HG02642 (cell line): ENCODE measurements at regions not wholly inside any gene's neighbourhood (a gene's known extent, or its start where the extent isn't known, plus 50 kb on each side); places are given as distances from the start of the nearest gene placed in this dataset.

Experiments used
- ATAC-seq: cut with Tn5 transposase; IDR thresholded peaks from one replicate; pipeline ENCODE4 v1.9.1; 2021; ENCODE audit warnings: mild to moderate bottlenecking; ENCODE audit not compliant: unreplicated experiment, poor library complexity

DNA sequence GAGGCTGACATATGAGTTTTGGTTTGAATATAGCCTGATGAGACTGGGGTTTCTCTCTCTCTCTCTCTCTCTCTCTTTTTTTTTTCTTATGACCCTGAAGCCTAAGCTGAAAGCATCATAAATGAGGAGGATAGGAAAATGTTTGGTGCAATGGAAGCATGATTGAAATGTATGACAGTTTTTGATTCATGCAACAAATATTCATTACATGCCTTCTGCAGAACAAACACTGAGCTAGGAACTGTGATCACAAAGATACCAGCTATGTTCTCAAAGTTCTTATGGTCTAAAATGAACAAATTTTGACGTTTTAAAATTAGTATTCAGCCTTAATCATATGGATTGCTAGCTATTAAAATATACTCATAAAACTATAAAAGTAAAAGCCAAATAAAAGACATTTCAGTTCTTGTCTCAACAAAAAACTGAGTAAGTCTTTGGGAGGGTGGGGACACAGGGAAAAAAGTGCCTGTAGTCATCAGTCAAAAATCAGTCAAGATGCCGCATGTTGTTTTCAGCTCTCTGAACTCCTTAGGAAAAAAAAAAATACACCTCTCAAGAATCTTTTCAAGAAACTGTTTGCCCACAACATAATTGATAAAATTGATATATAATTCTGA is 57.2 kb downstream of the NKX6-1 start:
- ATAC-seq = no peak

DNA sequence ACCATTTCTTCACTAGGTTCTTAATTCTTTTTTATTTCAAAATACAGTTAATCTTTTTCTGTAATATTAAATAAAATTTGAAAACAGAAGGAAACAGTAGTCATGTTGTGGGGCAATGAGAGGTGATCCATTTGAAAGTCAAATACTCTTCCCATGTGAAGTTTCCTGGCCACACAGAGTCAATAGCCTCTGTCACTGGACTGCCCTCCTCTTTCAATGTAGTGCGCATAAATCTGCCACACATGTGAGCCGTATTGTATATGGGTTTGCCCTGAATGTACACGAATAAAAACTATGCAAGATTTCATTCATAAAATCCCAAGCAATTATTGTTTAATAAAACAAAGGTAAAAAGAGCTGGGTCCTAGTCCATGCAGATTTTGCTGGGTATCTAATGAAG is 59.1 kb downstream of the NKX6-1 start:
- ATAC-seq = no peak

- ATAC-seq = no peak
Measured at GRCh38 chr4:84436812-84437211, 62.3 kb downstream of the NKX6-1 start.

GRCh38 chr4:84434344-84434743 is 64.7 kb downstream of the NKX6-1 start:
- no peak for ATAC-seq

DNA sequence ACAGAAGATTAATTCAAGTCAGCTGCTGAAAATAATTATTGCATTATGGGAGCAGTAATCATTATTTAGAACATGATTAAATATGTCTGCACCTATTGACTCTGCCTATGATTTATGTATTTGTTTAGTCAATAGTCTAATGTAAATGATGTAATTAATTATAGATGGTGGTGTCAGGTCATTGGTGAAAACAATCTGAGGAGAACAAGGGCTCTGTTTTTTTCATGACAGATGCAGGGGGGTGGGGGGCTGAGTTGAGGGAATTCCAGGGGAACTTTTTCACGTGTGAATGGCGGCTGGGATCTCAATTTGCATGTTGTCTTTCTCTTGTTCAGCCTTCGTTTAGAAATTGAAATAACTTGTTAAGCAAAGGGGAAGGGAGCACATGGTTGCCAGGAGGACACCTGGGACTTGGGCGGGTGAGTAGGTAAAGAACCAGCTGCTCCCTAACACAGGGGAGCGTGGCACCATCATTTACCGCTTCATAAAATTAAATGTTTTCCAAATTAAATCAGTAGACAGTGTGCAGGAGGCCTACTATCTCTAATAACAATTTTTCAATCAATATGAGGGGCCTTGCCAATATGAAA is 65.4 kb downstream of the NKX6-1 start:
- ATAC-seq = no peak

GRCh38 chr4:84432713-84433112 is 66.4 kb downstream of the NKX6-1 start:
- no peak for ATAC-seq

DNA sequence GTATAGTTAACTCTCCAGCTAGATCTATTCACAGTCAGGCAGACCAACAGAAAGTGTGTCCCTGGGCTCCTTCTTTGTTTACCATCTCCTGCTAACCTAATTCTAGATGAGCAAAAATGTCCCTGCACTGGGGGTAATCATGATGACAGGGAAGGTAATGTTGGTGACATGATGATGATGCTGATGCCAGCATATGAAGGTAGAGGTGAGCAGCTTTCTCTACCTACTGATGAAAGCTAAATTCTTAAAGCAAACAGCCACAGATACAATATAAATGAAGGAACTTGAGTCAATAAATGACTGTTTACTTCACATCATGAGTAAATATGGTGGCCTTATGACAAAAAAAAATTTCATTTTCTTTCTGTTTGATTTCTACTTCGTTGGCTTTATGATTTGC is 78.5 kb downstream of the NKX6-1 start:
- ATAC-seq = no peak

- no peak for ATAC-seq
Measured at GRCh38 chr4:84419201-84419600, 79.9 kb downstream of the NKX6-1 start.

DNA sequence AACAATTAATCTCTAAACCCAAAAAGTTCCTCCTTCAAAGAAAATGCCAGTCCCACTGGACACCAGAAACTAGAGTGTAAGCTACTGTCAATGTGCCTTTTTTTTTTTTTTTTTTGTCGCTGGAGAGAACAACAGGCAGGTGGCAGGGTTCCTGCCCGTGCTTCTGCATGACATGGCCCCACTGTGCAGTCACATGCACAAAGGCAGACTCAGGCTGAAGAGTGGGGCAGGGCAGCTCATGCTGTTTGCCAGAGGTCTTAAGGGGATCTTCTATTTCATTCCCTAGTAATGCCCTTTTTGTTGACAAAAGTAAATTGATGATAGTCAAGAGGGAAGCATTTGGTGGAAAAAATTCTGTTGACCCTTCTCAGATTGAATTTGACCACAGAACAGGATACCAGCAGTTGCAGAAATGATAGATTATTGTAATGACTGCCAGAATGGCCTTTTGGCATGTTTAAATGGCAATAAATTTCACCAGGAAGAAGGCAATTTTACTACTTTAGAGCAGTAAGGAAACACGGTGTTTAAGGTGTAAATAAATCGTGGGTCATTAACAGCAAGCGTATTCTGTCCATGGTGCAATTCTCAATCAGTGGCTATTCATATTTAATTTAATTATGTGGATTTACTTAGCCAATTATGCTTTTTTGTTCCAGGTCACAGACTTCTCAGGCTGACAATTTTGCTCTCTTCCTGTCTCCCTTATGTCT is 80.9 kb downstream of the NKX6-1 start:
- ATAC-seq = no peak

DNA sequence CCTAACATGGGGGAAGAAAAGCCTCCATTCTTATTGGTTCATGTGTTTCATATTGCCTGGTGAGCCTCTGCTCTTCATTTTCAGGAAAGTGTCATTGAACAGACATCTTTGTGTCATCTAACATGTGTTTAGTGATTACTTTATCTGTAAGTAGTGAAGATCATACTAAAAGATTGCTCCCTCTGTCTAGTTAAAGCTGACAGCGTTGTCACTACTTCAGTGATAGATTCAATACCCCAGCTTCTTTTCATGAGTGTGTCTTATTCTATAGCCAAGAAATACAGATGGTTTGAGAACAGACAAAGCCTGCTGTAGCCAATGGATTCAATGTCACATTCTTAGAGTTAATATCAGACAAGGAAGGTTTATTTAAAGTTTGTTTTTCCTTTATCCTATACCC is 85.1 kb downstream of the NKX6-1 start:
- ATAC-seq = no peak

GRCh38 chr4:84413480-84413879 is 85.6 kb downstream of the NKX6-1 start:
- ATAC-seq = no peak

DNA sequence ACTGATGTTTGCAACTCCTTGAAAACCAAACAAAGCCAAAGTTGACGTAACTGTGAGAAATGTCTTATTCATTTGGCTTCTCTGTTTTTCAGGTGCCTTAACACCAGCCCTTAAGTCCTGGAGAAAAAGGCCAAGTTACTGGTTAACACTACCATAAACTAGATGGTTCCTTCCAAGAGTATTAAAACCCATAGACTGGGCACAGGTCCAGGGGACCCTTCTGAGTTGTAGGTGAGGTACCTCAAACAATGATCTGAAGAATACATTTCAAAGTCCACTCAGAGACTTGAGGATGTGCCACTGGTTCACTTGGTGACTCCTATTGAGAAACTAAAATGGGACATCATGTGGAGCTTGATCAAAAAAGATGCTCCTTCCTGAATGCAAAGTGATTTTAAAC is 87.0 kb downstream of the NKX6-1 start:
- ATAC-seq = no peak

DNA sequence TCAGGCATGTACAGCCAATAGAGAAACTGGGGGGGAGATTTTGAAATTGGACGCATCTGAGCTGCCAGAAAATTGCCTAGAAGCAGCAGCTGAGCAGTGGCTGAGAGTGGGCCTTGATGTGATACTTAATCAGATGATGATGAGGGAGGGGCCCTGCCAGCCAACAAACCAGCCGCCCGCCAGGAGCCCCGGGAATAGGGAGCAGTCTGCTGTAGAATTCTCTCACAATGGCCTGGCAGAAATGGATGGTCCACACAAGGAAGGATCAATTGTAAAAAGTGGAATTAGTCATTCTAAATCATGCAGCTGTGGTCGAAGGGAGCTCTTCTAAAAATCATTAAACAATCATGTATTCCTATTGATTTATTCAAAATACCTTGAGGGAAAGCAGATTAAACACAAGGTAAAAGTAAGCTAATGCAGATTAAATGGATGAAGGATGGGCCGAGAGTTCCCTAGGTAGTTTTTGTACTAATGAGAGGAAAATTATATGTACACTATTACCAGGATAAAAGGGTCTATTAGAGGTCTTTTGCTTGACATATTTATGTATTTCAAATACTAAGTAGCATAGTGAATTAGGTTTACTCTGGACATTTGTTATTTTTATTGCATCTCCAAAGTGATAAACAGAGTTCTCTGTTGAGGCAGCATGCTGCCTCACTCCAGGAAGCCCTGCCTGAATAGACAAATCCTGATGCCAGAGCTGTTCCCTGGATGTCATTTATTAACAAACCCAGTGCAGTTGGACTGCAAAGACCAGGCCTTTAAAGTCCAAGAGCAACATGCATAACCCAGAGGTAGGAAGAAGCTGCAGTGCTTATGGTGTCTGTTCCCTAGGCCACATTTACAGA is 91.3 kb downstream of the NKX6-1 start:
- no peak for ATAC-seq

DNA sequence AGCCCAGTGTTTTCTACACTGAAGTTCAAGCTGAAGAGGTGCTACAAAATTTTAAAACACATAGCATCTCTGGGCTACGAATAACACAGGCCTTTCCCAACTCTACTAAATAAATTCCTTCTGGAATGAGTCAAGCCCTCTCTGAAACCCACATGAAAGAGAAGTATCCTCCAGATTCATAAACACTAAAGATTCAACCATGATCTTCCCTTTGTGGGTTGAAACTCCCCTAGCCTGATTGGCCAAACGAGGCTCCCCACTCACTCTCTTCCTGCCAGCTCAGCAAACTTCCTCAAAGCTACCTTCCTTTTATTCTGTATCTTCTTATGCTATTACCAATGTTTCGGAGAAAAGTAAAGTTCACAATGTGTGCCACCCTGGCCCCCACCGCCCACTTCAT is 95.4 kb downstream of the NKX6-1 start:
- no peak for ATAC-seq

DNA sequence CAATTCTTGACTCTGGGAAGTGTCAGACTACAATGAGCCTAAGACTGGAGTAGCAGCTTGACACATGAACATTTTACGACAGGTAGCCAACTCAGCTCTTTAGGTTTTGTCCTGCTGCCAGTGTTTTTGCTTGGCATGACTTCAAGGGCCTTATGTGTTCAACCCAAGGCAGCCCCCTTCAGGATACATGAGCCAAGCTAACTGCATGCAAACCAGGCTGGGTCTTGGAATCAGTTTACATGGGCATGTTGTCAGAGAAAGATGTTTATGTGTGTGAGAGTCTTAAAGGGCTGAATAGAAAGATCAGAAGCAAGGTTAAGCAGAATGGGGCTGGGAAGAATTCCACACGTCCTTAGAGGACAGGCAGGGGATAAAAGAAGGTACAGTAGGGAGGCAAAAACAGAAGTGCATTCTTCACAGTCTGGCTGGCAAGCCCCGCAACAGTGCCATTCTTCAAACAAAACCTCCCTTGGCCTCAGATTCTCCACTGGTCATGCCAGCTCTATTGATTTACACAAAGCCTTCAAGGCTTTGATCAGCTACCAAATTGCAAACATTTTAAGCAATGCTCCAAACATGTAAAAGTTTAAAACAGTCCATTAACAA is 97.3 kb downstream of the NKX6-1 start:
- ATAC-seq = no peak

GRCh38 chr4:84394386-84394785 is 104.7 kb downstream of the NKX6-1 start:
- no peak for ATAC-seq

DNA sequence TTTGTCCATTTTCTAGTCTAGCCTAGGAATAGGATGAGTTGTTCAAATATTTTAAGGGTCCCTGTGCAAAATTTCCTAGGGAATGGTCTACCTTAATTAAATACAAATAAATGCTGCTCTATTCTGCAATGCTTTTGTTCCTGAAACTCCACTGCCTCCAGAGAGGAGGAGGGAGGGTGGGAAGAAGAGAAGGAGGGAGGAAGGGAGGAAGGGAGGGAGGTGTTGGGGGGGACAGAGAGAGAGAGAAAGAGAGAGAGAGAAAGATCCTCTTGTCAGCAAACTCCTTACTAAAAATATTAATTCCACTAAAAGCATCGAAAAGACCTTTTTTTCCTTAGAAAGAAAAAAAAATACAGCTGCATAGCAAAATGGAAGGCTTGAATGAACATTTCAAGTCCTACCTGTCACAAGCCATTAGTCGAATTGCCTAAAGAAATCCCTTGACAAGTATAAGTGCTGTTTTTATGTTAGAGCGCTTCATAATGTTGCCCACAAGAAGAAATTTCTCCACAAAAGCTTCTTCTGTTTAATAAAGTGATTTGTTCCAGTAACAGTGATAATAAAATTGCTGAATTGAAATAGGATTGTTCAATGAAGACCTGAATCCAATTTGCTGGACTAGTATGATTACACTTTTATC is 106.0 kb downstream of the NKX6-1 start:
- no peak for ATAC-seq

DNA sequence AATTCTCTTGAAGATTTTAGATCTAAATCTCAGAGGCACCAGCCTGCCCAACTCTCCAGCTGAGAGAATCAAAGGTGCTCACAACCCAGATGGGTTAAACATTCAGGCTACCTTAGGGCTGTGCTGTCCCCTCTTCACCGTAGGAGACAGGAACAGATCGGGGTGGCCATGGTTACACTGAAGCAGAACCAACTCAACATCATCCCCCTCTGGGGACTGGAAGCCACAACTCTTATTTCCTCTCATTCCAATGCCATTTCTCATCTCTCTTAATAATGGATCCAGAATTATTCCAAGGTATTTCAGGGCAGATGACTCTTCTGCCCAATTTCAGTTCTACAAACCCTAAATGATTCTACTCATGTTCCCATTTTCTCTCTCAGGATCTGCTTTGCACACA is 109.7 kb downstream of the NKX6-1 start:
- ATAC-seq = no peak

GRCh38 chr4:84385203-84385602 is 113.9 kb downstream of the NKX6-1 start:
- no peak for ATAC-seq

DNA sequence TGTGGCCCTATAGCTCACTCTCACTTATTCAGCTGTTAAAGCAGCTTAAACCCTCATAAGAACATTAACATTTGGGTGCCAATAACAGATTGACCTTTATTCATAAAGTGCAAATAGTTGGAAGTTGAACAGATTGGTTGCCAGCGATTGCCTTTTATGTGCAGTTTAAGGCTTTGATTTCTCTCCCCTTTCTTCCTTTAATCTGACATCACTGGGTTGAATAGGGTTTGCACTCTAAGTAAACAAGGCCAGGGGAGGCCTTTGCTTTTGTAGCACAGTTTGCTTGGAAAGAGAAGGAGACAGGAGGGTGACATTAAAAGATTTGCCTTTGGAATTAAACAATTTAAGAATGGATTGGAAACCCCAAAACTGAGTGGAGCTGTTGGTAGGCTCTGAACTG is 114.3 kb downstream of the NKX6-1 start:
- no peak for ATAC-seq
